Central memory CD8-positive, alpha-beta T cell (primary cell): ENCODE measurements at regions not wholly inside any gene's neighbourhood (a gene's known extent, or its start where the extent isn't known, plus 50 kb on each side); places are given as distances from the start of the nearest gene placed in this dataset.
"Not testable (repeated sequence)": the region's sequence is repeated elsewhere in the genome, so short reads cannot be mapped to it uniquely, and the experiment has no call there.

Source experiments
- ATAC-seq: fragments of 150-1000 bp; cut with Tn5 transposase; replicated peaks from 2 replicates; pipeline ENCODE4 v1.10.0; 2022; ENCODE audit warnings: mild to moderate bottlenecking, moderate FRiP score, moderate number of reproducible peaks; ENCODE audit not compliant: poor library complexity, severe bottlenecking; ENCODE audit errors: extremely low read depth
- DNase-seq, 2 donors: peaks; one replicate each; pipeline ENCODE4 v3.0.0; 2021; ENCODE audit warnings: low spot score in 2 of 2
- H3K27ac Mint-ChIP-seq: one replicate; pipeline ENCODE4 v1.8.0; 2022; ENCODE audit warnings: low read depth, mild to moderate bottlenecking, moderate library complexity, mixed read lengths
- H3K27me3 Mint-ChIP-seq: one replicate; pipeline ENCODE4 v1.8.0; 2022; ENCODE audit warnings: mixed read lengths
- H3K36me3 Mint-ChIP-seq: one replicate; pipeline ENCODE4 v1.8.0; 2022; ENCODE audit warnings: mild to moderate bottlenecking, moderate library complexity, mixed read lengths; ENCODE audit not compliant: insufficient read depth
- H3K4me1 Mint-ChIP-seq: one replicate; pipeline ENCODE4 v1.8.0; 2022; ENCODE audit warnings: mixed read lengths
- H3K4me3 Mint-ChIP-seq: one replicate; pipeline ENCODE4 v1.8.0; 2022; ENCODE audit warnings: mild to moderate bottlenecking, moderate library complexity, mixed read lengths
- H3K9me3 Mint-ChIP-seq: one replicate; pipeline ENCODE4 v1.8.0; 2022; ENCODE audit warnings: mixed read lengths

DNA sequence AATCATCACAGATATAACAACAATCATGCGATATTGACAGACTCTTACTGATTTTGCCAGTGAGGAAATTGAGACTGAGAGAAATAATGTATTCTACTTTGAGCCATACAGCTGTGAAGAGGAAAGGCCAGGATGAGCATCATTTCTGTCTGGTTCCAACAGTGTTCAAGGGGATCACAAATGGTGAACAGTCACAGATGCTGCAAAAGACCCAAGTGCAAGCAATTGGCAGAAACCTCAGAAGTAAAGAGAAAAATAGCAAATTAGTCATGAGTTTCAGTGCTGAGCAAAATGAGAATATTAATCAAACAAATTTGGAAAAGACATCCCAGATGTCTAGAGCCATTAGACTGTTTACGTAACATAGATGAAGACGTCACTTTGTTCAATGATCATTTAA is 114.1 kb downstream of the RAB38 start:
- Mint-ChIP-seq H3K36me3 (no peaks in the 10 kb centered on the region), H3K27me3 (peaks cover 35% of the 10 kb centered on the region), H3K9me3 (no peaks in the 10 kb centered on the region), H3K4me3 (no peak overlapping the region), H3K27ac (no peak overlapping the region), H3K4me1 (no peaks in the 10 kb centered on the region)
- DNase-seq (no peak), ATAC-seq (no peak)

DNA sequence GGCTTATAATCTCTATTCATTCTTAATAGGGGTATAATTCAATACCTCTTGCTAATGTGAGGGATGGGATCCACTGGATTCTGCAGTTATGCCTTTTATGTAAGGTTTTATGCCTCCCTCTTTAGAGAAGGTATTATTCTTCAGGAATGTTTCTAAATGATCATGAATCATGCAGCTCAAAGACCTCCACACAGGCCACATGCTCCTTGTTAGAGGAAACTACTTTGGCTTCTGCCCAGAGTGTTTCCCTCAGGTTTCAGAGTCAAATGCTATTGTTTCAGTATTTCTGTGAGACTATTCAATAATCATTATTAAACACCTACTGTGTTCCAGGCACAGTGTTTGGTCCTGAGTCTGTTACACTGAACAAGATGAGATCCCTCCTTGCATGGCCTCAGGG is 115.9 kb downstream of the RAB38 start:
- Mint-ChIP-seq H3K27ac (no peak overlapping the region), H3K36me3 (no peaks in the 10 kb centered on the region), H3K4me3 (no peak overlapping the region), H3K9me3 (no peaks in the 10 kb centered on the region), H3K4me1 (no peaks in the 10 kb centered on the region), H3K27me3 (peaks cover 33% of the 10 kb centered on the region)
- DNase-seq (no peak), ATAC-seq (no peak)

DNA sequence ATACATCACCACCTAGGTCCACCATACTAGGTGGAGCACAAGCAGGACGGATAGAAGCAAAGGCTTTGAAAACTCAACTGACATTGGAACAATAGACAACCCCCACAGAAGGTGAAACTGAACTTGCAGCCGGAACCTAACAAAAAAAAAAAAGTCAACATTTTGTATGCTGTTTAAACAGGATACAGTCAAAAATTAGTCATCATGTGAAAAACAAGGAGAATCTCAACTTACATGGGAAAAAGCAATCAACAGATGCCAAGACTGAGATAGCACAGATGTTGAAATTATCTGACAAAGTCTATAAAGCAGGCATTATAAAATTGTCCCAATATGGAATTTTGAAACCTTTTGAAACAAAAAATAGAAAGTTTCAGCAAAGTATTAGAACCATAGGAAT is 123.8 kb downstream of the RAB38 start:
- no peak overlapping the region for H3K27ac Mint-ChIP-seq
- H3K9me3 Mint-ChIP-seq, result no peaks in the 10 kb centered on the region
- no peaks in the 10 kb centered on the region for H3K4me1 Mint-ChIP-seq
- no peak for ATAC-seq
- no peaks in the 10 kb centered on the region for H3K36me3 Mint-ChIP-seq
- DNase-seq, result no peak
- no peaks in the 10 kb centered on the region for H3K27me3 Mint-ChIP-seq
- no peak overlapping the region for H3K4me3 Mint-ChIP-seq

GRCh38 chr11:88050247-88050646 is 125.0 kb downstream of the RAB38 start:
- H3K4me3 Mint-ChIP-seq, result no peak overlapping the region
- H3K9me3 Mint-ChIP-seq, result no peaks in the 10 kb centered on the region
- H3K27ac Mint-ChIP-seq, result no peak overlapping the region
- H3K36me3 Mint-ChIP-seq, result no peaks in the 10 kb centered on the region
- H3K27me3 Mint-ChIP-seq, result no peaks in the 10 kb centered on the region
- no peak for ATAC-seq
- no peak for DNase-seq
- no peaks in the 10 kb centered on the region for H3K4me1 Mint-ChIP-seq

GRCh38 chr11:88045288-88045687 is 130.0 kb downstream of the RAB38 start:
- H3K9me3 Mint-ChIP-seq, ATAC-seq, H3K36me3 Mint-ChIP-seq, H3K4me1 Mint-ChIP-seq, DNase-seq, H3K27ac Mint-ChIP-seq, H3K4me3 Mint-ChIP-seq: not testable (repeated sequence)
- H3K27me3 Mint-ChIP-seq, result peaks cover 36% of the 10 kb centered on the region

DNA sequence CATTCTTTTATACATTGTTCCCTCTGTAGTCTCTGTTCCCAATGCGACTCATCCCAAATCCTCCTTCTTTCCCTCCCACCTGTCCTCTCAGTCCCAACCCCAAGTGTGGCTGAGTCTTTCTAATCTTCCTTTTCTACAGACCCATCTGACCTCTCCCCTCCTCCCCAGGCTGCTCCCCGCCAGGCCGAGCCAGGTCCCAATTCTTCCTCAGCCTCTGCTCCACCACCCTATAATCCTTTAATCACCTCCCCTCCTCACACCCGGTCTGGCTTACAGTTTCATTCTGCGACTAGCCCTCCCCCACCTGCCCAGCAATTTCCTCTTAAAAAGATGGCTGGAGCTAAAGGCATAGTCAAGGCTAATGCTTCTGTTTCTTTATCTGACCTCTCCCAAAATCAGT is 130.6 kb downstream of the RAB38 start:
- H3K4me3 Mint-ChIP-seq, result not testable (repeated sequence)

DNA sequence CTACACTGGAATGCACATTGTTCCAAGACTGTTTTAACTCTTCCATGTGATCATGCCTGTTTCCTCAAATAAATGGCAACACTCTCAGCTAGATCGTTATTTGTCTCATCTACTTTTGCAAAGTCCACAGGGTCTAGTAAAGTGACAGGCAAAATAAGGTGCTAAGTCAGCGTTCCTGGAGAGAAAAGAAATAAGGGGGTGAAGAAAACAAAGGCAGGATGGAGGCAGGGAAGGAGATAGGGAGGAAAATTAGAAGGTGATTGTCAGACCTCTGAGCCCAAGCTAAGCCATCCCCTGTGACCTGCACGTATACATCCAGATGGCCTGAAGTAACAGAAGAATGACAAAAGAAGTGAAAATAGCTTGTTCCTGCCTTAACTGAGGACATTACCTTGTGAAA is 132.1 kb downstream of the RAB38 start:
- H3K27ac Mint-ChIP-seq, result no peak overlapping the region

More for the DNA sequence above, 130.6 kb downstream of the RAB38 start:
- H3K4me1 Mint-ChIP-seq, H3K27ac Mint-ChIP-seq, H3K36me3 Mint-ChIP-seq, DNase-seq, ATAC-seq, H3K9me3 Mint-ChIP-seq: not testable (repeated sequence)
- peaks cover 39% of the 10 kb centered on the region for H3K27me3 Mint-ChIP-seq

GRCh38 chr11:88042647-88043046 is 132.6 kb downstream of the RAB38 start:
- Mint-ChIP-seq H3K4me3 (no peak overlapping the region), H3K4me1 (no peaks in the 10 kb centered on the region), H3K27ac (no peak overlapping the region), H3K9me3 (no peaks in the 10 kb centered on the region), H3K36me3 (no peaks in the 10 kb centered on the region), H3K27me3 (peaks cover 55% of the 10 kb centered on the region)
- no peak for ATAC-seq
- DNase-seq, result no peak

More for the DNA sequence above, 132.1 kb downstream of the RAB38 start:
- DNase-seq (no peak), ATAC-seq (no peak)
- Mint-ChIP-seq H3K27me3 (peaks cover 50% of the 10 kb centered on the region), H3K9me3 (no peaks in the 10 kb centered on the region), H3K4me1 (no peaks in the 10 kb centered on the region), H3K4me3 (no peak overlapping the region), H3K36me3 (no peaks in the 10 kb centered on the region)

GRCh38 chr11:88042238-88042637 is 133.0 kb downstream of the RAB38 start:
- DNase-seq (no peak), ATAC-seq (no peak)
- no peaks in the 10 kb centered on the region for H3K4me1 Mint-ChIP-seq
- H3K27ac Mint-ChIP-seq, result no peak overlapping the region
- peaks cover 59% of the 10 kb centered on the region for H3K27me3 Mint-ChIP-seq
- H3K4me3 Mint-ChIP-seq, result no peak overlapping the region
- no peaks in the 10 kb centered on the region for H3K9me3 Mint-ChIP-seq
- no peaks in the 10 kb centered on the region for H3K36me3 Mint-ChIP-seq

DNA sequence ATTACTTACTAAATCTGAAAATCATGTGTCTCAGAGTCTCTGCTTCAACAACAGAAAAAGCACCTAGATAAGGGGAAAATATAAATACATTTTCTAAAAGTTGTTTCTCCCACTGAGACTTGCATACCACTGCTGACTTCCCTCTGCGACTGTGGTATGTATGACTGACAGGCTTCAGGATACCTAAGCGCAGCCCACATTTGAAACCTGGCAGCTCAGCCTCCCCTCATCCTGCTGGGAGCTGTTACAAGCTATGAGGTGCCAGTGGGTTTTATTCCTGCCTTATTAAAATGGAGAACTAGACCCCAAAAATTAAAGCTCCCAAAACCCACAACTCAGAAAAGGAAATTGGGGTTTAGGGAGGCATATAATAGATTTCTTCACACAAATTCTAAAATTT is 133.6 kb downstream of the RAB38 start:
- Mint-ChIP-seq H3K36me3 (no peaks in the 10 kb centered on the region), H3K27me3 (peaks cover 60% of the 10 kb centered on the region), H3K4me3 (no peak overlapping the region), H3K27ac (no peak overlapping the region), H3K9me3 (no peaks in the 10 kb centered on the region), H3K4me1 (no peaks in the 10 kb centered on the region)
- ATAC-seq (no peak), DNase-seq (no peak)

DNA sequence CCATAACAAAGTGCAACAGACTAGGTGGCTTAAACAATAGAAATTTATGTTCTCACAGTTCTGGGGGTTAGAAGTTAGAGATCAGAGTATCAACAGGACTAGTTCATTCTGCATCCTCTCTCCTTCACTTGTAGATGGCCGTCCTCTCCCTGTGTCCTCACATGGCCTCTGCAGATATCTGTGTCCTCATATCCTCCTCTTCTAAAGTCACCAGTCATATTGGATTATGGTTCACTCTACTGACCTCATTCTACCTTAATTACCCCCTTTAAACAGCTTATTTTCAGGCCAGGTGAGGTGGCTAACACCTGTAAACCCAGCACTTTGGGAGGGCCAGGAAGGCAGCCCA is 135.1 kb downstream of the RAB38 start:
- Mint-ChIP-seq H3K36me3 (no peaks in the 10 kb centered on the region), H3K4me3 (no peak overlapping the region), H3K9me3 (no peaks in the 10 kb centered on the region), H3K27me3 (peaks cover 60% of the 10 kb centered on the region), H3K27ac (no peak overlapping the region), H3K4me1 (no peaks in the 10 kb centered on the region)
- DNase-seq, result no peak
- no peak for ATAC-seq

DNA sequence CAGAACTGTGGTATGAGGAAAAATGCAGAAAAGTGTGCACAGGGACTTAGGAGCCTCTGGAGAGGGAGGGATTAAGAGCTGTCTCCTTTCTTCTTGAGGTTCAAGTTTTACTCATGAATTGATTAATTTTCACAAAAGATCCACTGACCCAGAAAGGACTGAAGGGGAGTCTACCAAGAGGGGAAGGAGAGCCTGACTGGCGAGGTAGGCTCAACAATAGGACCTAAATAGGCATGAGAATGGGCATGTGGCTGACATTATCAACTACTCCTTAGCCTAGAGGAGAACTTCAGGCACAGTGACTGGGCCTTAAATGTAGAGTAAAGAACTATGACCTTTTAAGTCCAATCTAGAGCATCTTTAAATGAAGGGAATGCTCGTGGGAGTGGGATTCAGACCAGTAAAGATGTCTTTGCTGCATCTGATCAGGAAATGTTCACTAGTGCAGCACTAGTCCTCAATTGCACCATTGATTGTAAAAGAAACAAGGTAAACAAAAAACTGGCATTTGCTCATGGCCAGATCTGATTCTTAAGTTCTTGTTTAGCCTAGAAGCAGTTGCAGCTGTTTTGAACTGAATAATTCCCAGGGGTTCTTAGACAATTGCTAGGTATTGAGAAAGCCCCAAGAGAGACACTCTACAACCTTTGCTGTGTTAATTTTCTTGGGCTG is 135.6 kb downstream of the RAB38 start:
- Mint-ChIP-seq H3K9me3 (no peaks in the 10 kb centered on the region), H3K27me3 (peaks cover 55% of the 10 kb centered on the region), H3K27ac (no peak overlapping the region), H3K4me1 (no peaks in the 10 kb centered on the region), H3K4me3 (no peak overlapping the region), H3K36me3 (no peaks in the 10 kb centered on the region)
- DNase-seq (no peak), ATAC-seq (no peak)

- ATAC-seq (no peak), DNase-seq (no peak)
- no peaks in the 10 kb centered on the region for H3K9me3 Mint-ChIP-seq
- no peaks in the 10 kb centered on the region for H3K4me1 Mint-ChIP-seq
- H3K27ac Mint-ChIP-seq, result no peak overlapping the region
- H3K4me3 Mint-ChIP-seq, result no peak overlapping the region
- H3K27me3 Mint-ChIP-seq, result peaks cover 40% of the 10 kb centered on the region
- H3K36me3 Mint-ChIP-seq, result peaks cover 5% of the 10 kb centered on the region
These were observed 137.2 kb downstream of the RAB38 start for GRCh38 chr11:88038063-88038462.

DNA sequence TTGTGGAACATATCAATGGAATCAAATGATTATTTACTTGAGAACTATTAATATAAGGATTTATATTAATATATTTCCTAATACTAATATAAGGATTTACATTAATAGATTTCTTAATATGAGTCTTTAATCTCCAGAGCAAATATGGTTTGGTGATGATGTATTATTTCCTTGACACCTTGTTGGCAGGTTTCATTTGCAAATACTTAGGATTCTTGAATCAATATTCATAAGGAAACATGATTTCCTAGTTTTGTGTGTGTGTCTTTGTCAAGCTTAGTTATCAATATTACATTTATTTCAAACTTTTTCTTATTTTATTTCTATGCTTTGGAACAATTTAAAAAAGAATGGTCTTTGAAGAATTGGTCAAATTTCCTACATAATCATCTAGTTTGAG is 138.5 kb downstream of the RAB38 start:
- peaks cover 5% of the 10 kb centered on the region for H3K36me3 Mint-ChIP-seq
- no peaks in the 10 kb centered on the region for H3K4me1 Mint-ChIP-seq
- H3K4me3 Mint-ChIP-seq, result no peak overlapping the region
- H3K27me3 Mint-ChIP-seq, result peaks cover 37% of the 10 kb centered on the region
- ATAC-seq (no peak), DNase-seq (no peak)
- H3K27ac Mint-ChIP-seq, result no peak overlapping the region
- H3K9me3 Mint-ChIP-seq, result no peaks in the 10 kb centered on the region
